Spleen (tissue), 11 donors: ENCODE measurements at regions not wholly inside any gene's neighbourhood (a gene's known extent, or its start where the extent isn't known, plus 50 kb on each side); places are given as distances from the start of the nearest gene placed in this dataset.

Experiments
- DNase-seq: peaks from one replicate; pipeline ENCODE4 v3.0.0-alpha.2; 2020
- H3K27ac ChIP-seq, 8 donors: fragments of 200-600 bp; sonication (generic) in 7 of 8; 1 replicate in 4 of 8; 2 replicates in 4 of 8; pipeline versions ENCODE4 v1.5.0 to v1.8.0; 2016 to 2021; ENCODE audit warnings: inconsistent platforms in 4 of 8, mild to moderate bottlenecking in 4 of 8, moderate library complexity in 1 of 8
- H3K27me3 ChIP-seq, 7 donors: fragments of 200-600 bp; sonication (generic) in 6 of 7; replicated peaks in 1 of 7; 1 replicate in 4 of 7; 2 replicates in 3 of 7; pipeline versions ENCODE4 v1.5.0 to v1.8.0; 2016 to 2021; ENCODE audit warnings: inconsistent platforms in 3 of 7, mild to moderate bottlenecking in 1 of 7
- H3K36me3 ChIP-seq, 6 donors: fragments of 200-600 bp; sonication (generic) in 5 of 6; 1 replicate in 4 of 6; 2 replicates in 2 of 6; pipeline versions ENCODE4 v1.5.0 to v1.8.0; 2016 to 2021; ENCODE audit warnings: inconsistent platforms in 2 of 6
- H3K4me1 ChIP-seq, 6 donors: fragments of 200-600 bp; sonication (generic) in 5 of 6; 1 replicate in 3 of 6; 2 replicates in 3 of 6; pipeline versions ENCODE4 v1.5.0 to v1.8.0; 2016 to 2021; ENCODE audit warnings: inconsistent platforms in 3 of 6
- H3K4me3 ChIP-seq, 8 donors: fragments of 200-600 bp; sonication (generic) in 7 of 8; 1 replicate in 4 of 8; 2 replicates in 4 of 8; pipeline versions ENCODE4 v1.5.0 to v1.8.0; 2016 to 2021; ENCODE audit warnings: inconsistent platforms in 4 of 8, mild to moderate bottlenecking in 4 of 8, moderate library complexity in 2 of 8
- H3K9me3 ChIP-seq, 8 donors: fragments of 200-600 bp; sonication (generic) in 7 of 8; 1 replicate in 4 of 8; 2 replicates in 4 of 8; pipeline versions ENCODE4 v1.5.0 to v1.8.0; 2016 to 2021; ENCODE audit warnings: inconsistent platforms in 4 of 8
- CTCF ChIP-seq, 11 experiments: fragments of 200-600 bp in 7 of 11; fragments of 450-650 bp in 4 of 11; sonication (generic) in 4 of 11; IDR thresholded peaks in 8 of 11; conservative IDR thresholded peaks in 3 of 11; 1 replicate in 7 of 11; 2 replicates in 4 of 11; pipeline versions ENCODE4 v1.4.0 to v1.8.0; 2016 to 2021; ENCODE audit warnings: antibody characterized with exemption in 11 of 11, inconsistent platforms in 4 of 11, mild to moderate bottlenecking in 1 of 11
- POLR2A ChIP-seq, 3 donors: fragments of 450-650 bp; IDR thresholded peaks; one replicate each; pipeline ENCODE4 v1.5.1; 2017; ENCODE audit warnings: antibody characterized with exemption in 3 of 3, mild to moderate bottlenecking in 1 of 3
- POLR2AphosphoS5 ChIP-seq, 3 donors: sonication (generic); formaldehyde crosslinking; IDR thresholded peaks; one replicate each; pipeline ENCODE4 v1.5.1; 2017; ENCODE audit warnings: antibody characterized with exemption in 3 of 3
- WGBS, 5 donors: extraction: QIAGEN DNeasy Blood & Tissue Kit in 3 of 5; methylation state at CpG; one replicate each; pipeline versions ENCODE4 v1.1.5 to v1.1.7; 2013 to 2018; 5-methylcytosine and 5-hydroxymethylcytosine counted together
- intact Hi-C: fragments of 100-400 bp; cut with DNase I; formaldehyde crosslinking; loops from one replicate; pipeline ENCODE4 v1.15.0; 2023; ENCODE audit warnings: low total_unique reads
- donor health status: healthy with polysubstance abuse.
- donor health status: DM: no; HTN: no; CAD: no; lungs with moderate emphysema.
- donor health status: DM: no; HTN: no; CAD: no.
- donor health status: Bipolar disorder and iron deficiency.
- donor health status: healthy.
- donor health status: DM: no; HTN: no; CAD: no.
- donor health status: DM: yes; HTN: yes; CAD: no.

- no peaks in the 10 kb centered on the region for H3K36me3 ChIP-seq
- intact Hi-C loops, result no loop called here
- H3K4me1 ChIP-seq, result no peaks in the 10 kb centered on the region
- peaks cover 0 to 19% (median 0%) of the 10 kb centered on the region in 7 donors for H3K27me3 ChIP-seq
- H3K27ac ChIP-seq, result no peak overlapping the region
- TF ChIP-seq POLR2AphosphoS5 (IDR thresholded peaks at IDR 0.05), result no peak
- no peak for TF ChIP-seq POLR2A (IDR thresholded peaks at IDR 0.05)
- TF ChIP-seq CTCF (IDR thresholded peaks at IDR 0.05 in 8 of 11, conservative IDR thresholded peaks at IDR 0.05 in 3 of 11), result no peak
- DNase-seq, result no peak
- H3K4me3 ChIP-seq, result no peak overlapping the region
- H3K9me3 ChIP-seq, result no peaks in the 10 kb centered on the region
- WGBS, 5 donors, result 89 to 97% (median 92%) methylated on average over 6 of the region's 6 CpGs
Observed at GRCh38 chr11:116466191-116466590, 306.6 kb downstream of the BUD13 start.

- no peak for TF ChIP-seq POLR2AphosphoS5 (IDR thresholded peaks at IDR 0.05)
- TF ChIP-seq POLR2A (IDR thresholded peaks at IDR 0.05), result no peak
- TF ChIP-seq CTCF (IDR thresholded peaks at IDR 0.05 in 8 of 11, conservative IDR thresholded peaks at IDR 0.05 in 3 of 11), result no peak
- H3K27ac ChIP-seq, result no peak overlapping the region
- H3K4me3 ChIP-seq, result no peak overlapping the region
- 78 to 86% (median 83%) methylated on average over 4 of the region's 4 CpGs for WGBS, 5 donors
- H3K36me3 ChIP-seq, result no peaks in the 10 kb centered on the region
- intact Hi-C loops, result no loop called here
- H3K9me3 ChIP-seq, result no peaks in the 10 kb centered on the region
- no peak for DNase-seq
- peaks cover 0 to 24% (median 0%) of the 10 kb centered on the region in 7 donors for H3K27me3 ChIP-seq
- no peaks in the 10 kb centered on the region for H3K4me1 ChIP-seq
Observed at GRCh38 chr11:116465056-116465455, 307.7 kb downstream of the BUD13 start.

GRCh38 chr11:116461789-116462188 is 311.0 kb downstream of the BUD13 start:
- intact Hi-C loops, result no loop called here
- H3K27me3 ChIP-seq, result peaks cover 0 to 31% (median 0%) of the 10 kb centered on the region in 7 donors
- H3K4me3 ChIP-seq, result no peak overlapping the region
- no peaks in the 10 kb centered on the region for H3K9me3 ChIP-seq
- no peaks in the 10 kb centered on the region for H3K36me3 ChIP-seq
- no peak overlapping the region for H3K27ac ChIP-seq
- no peak for DNase-seq
- WGBS, 5 donors, result 7 to 22% (median 17%) methylated on average over 2 of the region's 2 CpGs
- TF ChIP-seq POLR2AphosphoS5 (IDR thresholded peaks at IDR 0.05) (no peak), CTCF (IDR thresholded peaks at IDR 0.05 in 8 of 11, conservative IDR thresholded peaks at IDR 0.05 in 3 of 11) (no peak), POLR2A (IDR thresholded peaks at IDR 0.05) (no peak)
- H3K4me1 ChIP-seq, result no peaks in the 10 kb centered on the region

GRCh38 chr11:116460156-116460920 is 312.4 kb downstream of the BUD13 start:
- no peak overlapping the region for H3K4me3 ChIP-seq
- H3K9me3 ChIP-seq, result no peaks in the 10 kb centered on the region
- H3K27me3 ChIP-seq, result peaks cover 0 to 31% (median 0%) of the 10 kb centered on the region in 7 donors
- H3K4me1 ChIP-seq, result no peaks in the 10 kb centered on the region
- no peak overlapping the region for H3K27ac ChIP-seq
- TF ChIP-seq CTCF (IDR thresholded peaks at IDR 0.05 in 8 of 11, conservative IDR thresholded peaks at IDR 0.05 in 3 of 11) (no peak), POLR2AphosphoS5 (IDR thresholded peaks at IDR 0.05) (no peak), POLR2A (IDR thresholded peaks at IDR 0.05) (no peak)
- no peaks in the 10 kb centered on the region for H3K36me3 ChIP-seq
- 69 to 80% (median 74%) methylated on average over 3 of the region's 3 CpGs for WGBS, 5 donors
- no peak for DNase-seq
- intact Hi-C loops, result no loop called here
